ENCODE measurements at regions not wholly inside any gene's neighbourhood (a gene's known extent, or its start where the extent isn't known, plus 50 kb on each side); places are given as distances from the start of the nearest gene placed in this dataset.

DNA sequence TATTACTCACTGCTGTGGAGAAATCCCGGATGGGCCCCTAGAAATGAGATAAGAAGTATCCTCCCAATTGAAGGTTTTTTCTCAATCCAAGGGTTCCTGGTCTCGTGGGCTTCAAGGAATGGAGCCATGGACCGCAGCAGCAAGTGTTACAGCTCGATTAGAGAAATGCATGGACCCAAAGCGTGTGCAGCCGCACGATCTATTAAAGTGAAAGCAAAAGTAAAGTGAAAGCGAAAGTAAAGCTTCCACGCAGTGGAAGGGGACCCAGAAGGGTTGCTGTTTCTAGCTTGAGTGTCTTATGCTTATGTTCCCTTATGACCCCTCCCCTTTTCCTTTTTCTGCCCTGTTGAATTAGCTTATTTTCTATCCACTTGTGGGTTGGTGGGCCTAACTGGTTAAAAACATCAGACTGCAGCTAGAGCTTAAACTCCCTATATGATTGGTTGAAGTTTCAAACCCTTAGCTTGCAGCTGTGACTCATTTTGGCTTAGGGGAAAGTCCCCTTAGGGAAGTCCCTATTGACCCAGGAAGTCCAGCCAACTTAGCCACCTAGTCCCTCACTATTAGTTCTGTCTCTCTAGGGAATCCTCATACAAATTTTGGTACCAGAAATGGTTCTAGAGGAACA, 1111.8 kb downstream of the TAF11L14 start:
- peak overlapping the region; percentile 79 for H3K4me3 Mint-ChIP-seq
- no peaks in the 10 kb centered on the region for H3K27me3 Mint-ChIP-seq
- no peaks in the 10 kb centered on the region for H3K9me3 Mint-ChIP-seq
- H3K27ac Mint-ChIP-seq, result peak overlapping the region; percentile 93
- intact Hi-C loops (cut with micrococcal nuclease), result no loop called here
- no peaks in the 10 kb centered on the region for H3K36me3 Mint-ChIP-seq (ENCODE audit: low read depth)
- H3K4me1 Mint-ChIP-seq (ENCODE audit: low read depth), result peaks cover 23% of the 10 kb centered on the region

DNA sequence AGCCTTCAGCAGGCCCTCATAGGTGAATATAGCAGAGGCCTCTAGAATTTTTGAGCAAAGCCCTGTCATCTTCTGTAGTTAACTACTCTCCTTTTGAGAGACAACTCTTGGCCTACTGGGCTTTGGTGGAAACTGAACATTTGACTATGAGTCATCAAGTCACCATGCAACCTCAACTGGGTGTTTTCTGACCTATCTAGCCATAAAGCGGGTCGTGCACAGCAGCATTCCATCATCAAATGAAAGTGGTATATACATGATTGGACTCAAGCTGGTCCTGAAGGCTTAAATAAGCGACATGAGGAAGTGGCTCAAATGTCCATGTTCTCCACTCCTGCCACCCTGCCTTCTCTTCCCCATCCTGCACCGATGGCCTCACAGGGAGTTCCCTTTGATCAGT, 1115.5 kb downstream of the TAF11L14 start:
- Mint-ChIP-seq H3K27ac (no peak overlapping the region), H3K9me3 (no peaks in the 10 kb centered on the region), H3K36me3 (ENCODE audit: low read depth) (no peaks in the 10 kb centered on the region), H3K27me3 (no peaks in the 10 kb centered on the region), H3K4me3 (no peak overlapping the region), H3K4me1 (ENCODE audit: low read depth) (peaks cover 10% of the 10 kb centered on the region)
- intact Hi-C loops (cut with micrococcal nuclease), result loop anchor here (5.0 kb wide), 1 partner anchor 47 kb away; no protein-coding TSS in a partner anchor

DNA sequence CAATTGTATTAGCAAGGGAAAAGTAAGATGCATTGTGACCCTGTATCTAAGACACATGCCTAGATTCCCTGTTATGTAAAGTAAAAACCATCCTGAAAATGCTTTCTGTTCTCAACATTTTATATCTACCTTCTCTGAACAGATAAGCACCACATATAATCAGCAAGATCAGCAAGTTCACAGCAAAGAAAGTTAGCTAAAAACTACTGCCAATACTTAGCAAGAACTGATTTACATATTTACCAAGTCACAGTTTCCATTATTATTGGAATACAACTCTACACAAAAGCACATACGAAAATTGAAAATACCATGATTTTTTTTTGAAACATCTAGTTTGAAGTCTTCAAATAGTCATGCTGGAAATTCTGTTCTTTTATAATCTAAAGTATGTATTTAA, 1118.1 kb downstream of the TAF11L14 start:
- Mint-ChIP-seq H3K27me3 (no peaks in the 10 kb centered on the region), H3K4me1 (ENCODE audit: low read depth) (peaks cover 6% of the 10 kb centered on the region), H3K9me3 (no peaks in the 10 kb centered on the region), H3K27ac (no peak overlapping the region), H3K4me3 (no peak overlapping the region), H3K36me3 (ENCODE audit: low read depth) (no peaks in the 10 kb centered on the region)
- intact Hi-C loops (cut with micrococcal nuclease), result loop anchor here (5.0 kb wide), 1 partner anchor 50 kb away; no protein-coding TSS in a partner anchor

- H3K4me1 Mint-ChIP-seq (ENCODE audit: low read depth), result peaks cover 6% of the 10 kb centered on the region
- no peaks in the 10 kb centered on the region for H3K36me3 Mint-ChIP-seq (ENCODE audit: low read depth)
- intact Hi-C loops (cut with micrococcal nuclease), result loop anchor here (5.0 kb wide), 1 partner anchor 52 kb away; no protein-coding TSS in a partner anchor
- no peak overlapping the region for H3K4me3 Mint-ChIP-seq
- no peak overlapping the region for H3K27ac Mint-ChIP-seq
- H3K9me3 Mint-ChIP-seq, result no peaks in the 10 kb centered on the region
- no peaks in the 10 kb centered on the region for H3K27me3 Mint-ChIP-seq
Observed at GRCh38 chr5:18754201-18754600, 1119.9 kb downstream of the TAF11L14 start.

DNA sequence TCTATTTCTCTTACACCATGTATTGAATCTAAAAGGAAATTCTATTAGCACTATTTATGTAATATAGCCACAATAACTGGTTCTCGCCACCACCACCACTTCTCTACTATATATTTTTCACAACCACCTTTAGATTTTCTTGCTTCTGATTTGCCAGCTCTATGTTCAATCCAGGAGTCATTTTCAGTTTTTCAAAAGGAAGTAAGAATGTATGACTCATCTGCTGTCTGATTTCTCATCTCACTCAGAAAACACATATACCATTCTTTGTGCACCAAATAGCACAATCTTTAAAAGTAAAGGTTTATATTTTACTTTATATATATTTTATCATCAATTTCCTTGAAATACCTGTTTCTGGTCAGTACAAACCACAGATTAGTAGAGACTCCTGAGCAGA, 1127.5 kb downstream of the TAF11L14 start:
- Mint-ChIP-seq H3K9me3 (no peaks in the 10 kb centered on the region), H3K27ac (no peak overlapping the region), H3K27me3 (no peaks in the 10 kb centered on the region), H3K4me1 (ENCODE audit: low read depth) (peaks cover 5% of the 10 kb centered on the region), H3K4me3 (no peak overlapping the region), H3K36me3 (ENCODE audit: low read depth) (no peaks in the 10 kb centered on the region)
- intact Hi-C loops (cut with micrococcal nuclease), result no loop called here

GRCh38 chr5:18764161-18764560, 1129.9 kb downstream of the TAF11L14 start:
- no peaks in the 10 kb centered on the region for H3K36me3 Mint-ChIP-seq (ENCODE audit: low read depth)
- H3K4me3 Mint-ChIP-seq, result no peak overlapping the region
- peaks cover 5% of the 10 kb centered on the region for H3K4me1 Mint-ChIP-seq (ENCODE audit: low read depth)
- H3K27ac Mint-ChIP-seq, result no peak overlapping the region
- no peaks in the 10 kb centered on the region for H3K27me3 Mint-ChIP-seq
- H3K9me3 Mint-ChIP-seq, result no peaks in the 10 kb centered on the region
- intact Hi-C loops (cut with micrococcal nuclease), result no loop called here

DNA sequence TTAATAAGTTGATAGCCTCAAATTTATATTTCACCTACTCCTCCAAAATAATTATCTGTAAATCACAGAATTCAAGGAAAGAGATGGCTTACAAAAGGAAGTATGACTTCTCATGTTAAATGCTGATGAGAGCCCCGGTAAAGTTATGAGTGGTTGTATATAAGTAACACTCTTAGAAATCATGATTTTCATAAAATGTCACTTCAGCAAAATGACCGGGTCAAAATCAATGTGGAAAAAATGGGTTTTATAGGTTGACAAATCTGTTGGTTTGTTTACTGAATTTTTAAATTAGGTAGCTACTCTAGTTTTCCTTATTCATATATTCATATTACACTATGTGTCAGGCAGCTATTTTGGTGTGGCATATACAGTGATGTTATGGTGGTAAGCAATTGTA, 1131.0 kb downstream of the TAF11L14 start:
- Mint-ChIP-seq H3K27ac (no peak overlapping the region), H3K4me3 (no peak overlapping the region), H3K9me3 (no peaks in the 10 kb centered on the region), H3K4me1 (ENCODE audit: low read depth) (peaks cover 5% of the 10 kb centered on the region), H3K27me3 (no peaks in the 10 kb centered on the region), H3K36me3 (ENCODE audit: low read depth) (no peaks in the 10 kb centered on the region)
- intact Hi-C loops (cut with micrococcal nuclease), result no loop called here

DNA sequence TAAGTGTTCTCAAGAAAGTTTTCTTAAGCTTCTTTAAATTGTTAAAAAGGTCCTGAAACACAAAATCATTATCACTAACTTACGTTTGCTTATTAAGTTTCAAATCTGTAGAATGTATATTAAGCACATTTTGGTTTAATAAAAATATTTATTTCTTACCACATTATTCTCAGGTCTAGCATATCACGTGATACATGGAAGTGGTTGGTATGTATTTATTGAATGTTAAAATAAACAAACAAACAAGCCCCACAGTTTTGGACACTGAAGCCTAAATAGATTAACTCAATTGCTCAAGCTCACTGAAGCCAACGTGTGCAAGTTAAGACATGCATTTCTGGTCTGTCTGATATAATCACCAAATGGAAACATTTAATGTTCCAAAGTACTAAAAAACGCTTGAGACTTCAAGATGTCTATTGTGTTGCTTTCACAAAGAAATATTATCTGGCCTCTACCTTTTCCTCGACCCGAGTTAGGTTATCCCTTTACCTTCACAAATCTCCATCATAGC, 1136.9 kb downstream of the TAF11L14 start:
- H3K4me1 Mint-ChIP-seq (ENCODE audit: low read depth), result no peaks in the 10 kb centered on the region
- no peak overlapping the region for H3K27ac Mint-ChIP-seq
- intact Hi-C loops (cut with micrococcal nuclease), result no loop called here

GRCh38 chr5:18772475-18772874, 1138.2 kb downstream of the TAF11L14 start:
- intact Hi-C loops (cut with micrococcal nuclease), result no loop called here
- H3K4me3 Mint-ChIP-seq, result no peak overlapping the region
- H3K9me3 Mint-ChIP-seq, result no peaks in the 10 kb centered on the region
- no peaks in the 10 kb centered on the region for H3K36me3 Mint-ChIP-seq (ENCODE audit: low read depth)
- no peak overlapping the region for H3K27ac Mint-ChIP-seq
- H3K27me3 Mint-ChIP-seq, result no peaks in the 10 kb centered on the region
- no peaks in the 10 kb centered on the region for H3K4me1 Mint-ChIP-seq (ENCODE audit: low read depth)

More for the DNA sequence above, 1136.9 kb downstream of the TAF11L14 start:
- Mint-ChIP-seq H3K36me3 (ENCODE audit: low read depth) (no peaks in the 10 kb centered on the region), H3K9me3 (no peaks in the 10 kb centered on the region), H3K4me3 (no peak overlapping the region), H3K27me3 (no peaks in the 10 kb centered on the region)

DNA sequence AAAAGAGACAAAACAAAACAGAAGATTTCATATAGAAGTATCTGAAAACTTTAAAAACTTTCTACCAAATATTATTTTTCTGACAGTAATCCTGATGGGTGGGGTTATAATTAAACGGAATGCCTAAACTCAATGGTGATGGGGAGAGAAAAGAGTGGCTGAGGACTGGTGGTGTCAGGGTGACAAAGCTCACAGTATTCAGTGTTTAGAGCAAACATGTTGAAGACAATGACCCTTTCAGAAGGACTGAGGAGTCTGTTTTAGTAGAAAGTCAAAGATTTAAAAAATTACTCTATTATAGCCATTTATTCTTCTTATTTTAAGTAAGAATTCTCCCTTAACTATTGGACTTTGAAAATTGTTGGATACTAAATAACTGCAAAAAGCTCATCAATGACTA, 1144.0 kb downstream of the TAF11L14 start:
- H3K36me3 Mint-ChIP-seq (ENCODE audit: low read depth), result no peaks in the 10 kb centered on the region
- H3K27me3 Mint-ChIP-seq, result no peaks in the 10 kb centered on the region
- no peak overlapping the region for H3K4me3 Mint-ChIP-seq
- no peak overlapping the region for H3K27ac Mint-ChIP-seq
- no peaks in the 10 kb centered on the region for H3K4me1 Mint-ChIP-seq (ENCODE audit: low read depth)
- H3K9me3 Mint-ChIP-seq, result no peaks in the 10 kb centered on the region
- intact Hi-C loops (cut with micrococcal nuclease), result no loop called here

DNA sequence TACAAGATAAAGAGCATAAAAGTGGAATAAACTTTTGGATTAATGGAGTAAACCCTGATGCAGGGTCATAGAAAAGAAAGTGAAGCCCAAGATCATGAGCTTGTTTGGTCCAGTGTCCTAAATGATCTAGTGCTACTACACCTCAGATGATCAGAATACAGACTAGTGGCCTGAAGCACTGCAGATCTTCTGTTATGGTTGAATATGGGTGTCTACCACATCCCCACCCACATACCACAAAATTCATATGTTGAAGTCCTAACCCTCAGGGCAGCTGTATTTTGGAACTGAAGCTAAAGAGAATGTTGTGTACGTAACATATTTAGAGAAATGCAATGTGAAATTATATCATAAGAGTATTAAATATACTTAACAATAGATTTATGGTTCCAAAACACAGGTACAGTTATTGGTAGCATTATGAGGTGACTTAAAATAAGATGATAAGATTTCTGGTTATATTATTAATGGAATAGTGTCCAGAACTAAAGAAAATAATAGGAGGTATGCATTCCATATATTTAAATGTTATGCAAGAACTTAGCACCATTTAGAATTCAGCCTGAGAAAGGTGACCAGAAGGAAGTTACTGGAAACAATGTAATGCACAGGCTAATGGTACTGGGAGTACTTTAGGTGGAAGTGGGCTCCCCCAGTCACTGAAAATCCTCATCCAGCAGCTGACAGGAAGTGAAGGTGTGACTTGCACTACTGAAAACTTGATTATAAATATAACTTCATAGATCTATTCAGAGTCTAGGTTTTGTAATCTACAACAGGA, 1155.1 kb downstream of the TAF11L14 start:
- Mint-ChIP-seq H3K27ac (no peak overlapping the region), H3K36me3 (ENCODE audit: low read depth) (no peaks in the 10 kb centered on the region), H3K27me3 (no peaks in the 10 kb centered on the region), H3K9me3 (peaks cover 9% of the 10 kb centered on the region), H3K4me1 (ENCODE audit: low read depth) (no peaks in the 10 kb centered on the region), H3K4me3 (no peak overlapping the region)
- intact Hi-C loops (cut with micrococcal nuclease), result no loop called here

- Mint-ChIP-seq H3K9me3 (peaks cover 9% of the 10 kb centered on the region), H3K27me3 (no peaks in the 10 kb centered on the region), H3K4me3 (no peak overlapping the region), H3K27ac (no peak overlapping the region), H3K4me1 (ENCODE audit: low read depth) (no peaks in the 10 kb centered on the region), H3K36me3 (ENCODE audit: low read depth) (no peaks in the 10 kb centered on the region)
- intact Hi-C loops (cut with micrococcal nuclease), result no loop called here
Observed at GRCh38 chr5:18792145-18792544, 1157.9 kb downstream of the TAF11L14 start.

GRCh38 chr5:18797222-18797621, 1163.0 kb downstream of the TAF11L14 start:
- no peaks in the 10 kb centered on the region for H3K36me3 Mint-ChIP-seq (ENCODE audit: low read depth)
- no peak overlapping the region for H3K27ac Mint-ChIP-seq
- H3K27me3 Mint-ChIP-seq, result no peaks in the 10 kb centered on the region
- H3K4me3 Mint-ChIP-seq, result no peak overlapping the region
- intact Hi-C loops (cut with micrococcal nuclease), result no loop called here
- H3K9me3 Mint-ChIP-seq, result peaks cover 30% of the 10 kb centered on the region
- H3K4me1 Mint-ChIP-seq (ENCODE audit: low read depth), result no peaks in the 10 kb centered on the region

DNA sequence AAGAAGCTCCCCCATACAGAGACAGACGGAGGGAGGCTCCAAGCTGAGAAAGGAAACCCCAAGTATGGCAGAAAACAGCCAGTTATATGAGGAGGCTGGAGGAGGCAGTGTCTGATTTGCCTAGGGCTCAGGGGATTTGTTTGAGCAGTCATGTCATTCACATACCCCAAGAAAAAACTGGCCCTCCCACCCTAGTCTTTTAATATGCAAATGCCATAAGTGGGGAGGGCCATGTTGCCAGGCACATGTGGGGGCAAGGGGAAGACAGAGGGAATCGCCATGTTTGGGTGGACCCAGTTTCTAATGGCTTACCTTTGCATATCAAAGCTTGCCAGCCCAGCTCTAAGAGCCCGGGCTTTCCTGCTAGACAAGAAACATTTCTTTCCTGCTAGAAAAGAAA, 1163.8 kb downstream of the TAF11L14 start:
- intact Hi-C loops (cut with micrococcal nuclease), result no loop called here
- H3K27me3 Mint-ChIP-seq, result no peaks in the 10 kb centered on the region
- no peaks in the 10 kb centered on the region for H3K36me3 Mint-ChIP-seq (ENCODE audit: low read depth)
- H3K9me3 Mint-ChIP-seq, result peaks cover 23% of the 10 kb centered on the region
- no peak overlapping the region for H3K27ac Mint-ChIP-seq
- no peaks in the 10 kb centered on the region for H3K4me1 Mint-ChIP-seq (ENCODE audit: low read depth)
- H3K4me3 Mint-ChIP-seq, result no peak overlapping the region
